ENCODE measurements at regions not wholly inside any gene's neighbourhood (a gene's known extent, or its start where the extent isn't known, plus 50 kb on each side); places are given as distances from the start of the nearest gene placed in this dataset.

- no peak for TF ChIP-seq CTCF (conservative IDR thresholded peaks at IDR 0.05; ENCODE audit: low read length)
- TF ChIP-seq EZH2phosphoT487 (IDR thresholded peaks at IDR 0.05; ENCODE audit: borderline replicate concordance, low read depth, low read length) = no peak
These were observed 533.9 kb upstream of the CDH11 start for GRCh38 chr16:65655802-65656201.
